ENCODE measurements at regions not wholly inside any gene's neighbourhood (a gene's known extent, or its start where the extent isn't known, plus 50 kb on each side); places are given as distances from the start of the nearest gene placed in this dataset.

DNA sequence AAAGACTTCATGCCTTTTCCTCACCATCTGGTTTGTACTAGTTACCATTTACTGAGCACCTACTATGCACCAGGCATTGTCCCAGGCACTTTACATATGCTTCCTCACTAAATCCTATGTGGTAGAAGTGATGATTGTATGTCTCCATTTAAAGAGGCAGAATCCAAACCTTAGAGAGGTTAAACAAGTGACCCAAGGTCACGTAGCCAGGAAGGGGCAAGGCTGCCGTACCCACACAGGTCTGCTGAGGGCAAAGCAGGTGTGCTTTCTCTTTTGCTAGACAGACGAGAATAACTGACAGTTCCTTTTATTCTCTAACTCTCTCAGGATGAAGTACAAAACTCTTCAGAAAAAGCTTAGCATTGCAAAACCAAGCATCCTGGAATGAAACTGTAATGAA is 235.2 kb upstream of the SRRM4 start:
- no peaks in the 10 kb centered on the region for H3K4me1 ChIP-seq (replicated peaks in 1 of 2)
- TF ChIP-seq, protein P1, sequence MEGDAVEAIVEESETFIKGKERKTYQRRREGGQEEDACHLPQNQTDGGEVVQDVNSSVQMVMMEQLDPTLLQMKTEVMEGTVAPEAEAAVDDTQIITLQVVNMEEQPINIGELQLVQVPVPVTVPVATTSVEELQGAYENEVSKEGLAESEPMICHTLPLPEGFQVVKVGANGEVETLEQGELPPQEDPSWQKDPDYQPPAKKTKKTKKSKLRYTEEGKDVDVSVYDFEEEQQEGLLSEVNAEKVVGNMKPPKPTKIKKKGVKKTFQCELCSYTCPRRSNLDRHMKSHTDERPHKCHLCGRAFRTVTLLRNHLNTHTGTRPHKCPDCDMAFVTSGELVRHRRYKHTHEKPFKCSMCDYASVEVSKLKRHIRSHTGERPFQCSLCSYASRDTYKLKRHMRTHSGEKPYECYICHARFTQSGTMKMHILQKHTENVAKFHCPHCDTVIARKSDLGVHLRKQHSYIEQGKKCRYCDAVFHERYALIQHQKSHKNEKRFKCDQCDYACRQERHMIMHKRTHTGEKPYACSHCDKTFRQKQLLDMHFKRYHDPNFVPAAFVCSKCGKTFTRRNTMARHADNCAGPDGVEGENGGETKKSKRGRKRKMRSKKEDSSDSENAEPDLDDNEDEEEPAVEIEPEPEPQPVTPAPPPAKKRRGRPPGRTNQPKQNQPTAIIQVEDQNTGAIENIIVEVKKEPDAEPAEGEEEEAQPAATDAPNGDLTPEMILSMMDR (IDR thresholded peaks at IDR 0.05) = no peak
- no peak for TF ChIP-seq POLR2A (IDR thresholded peaks at IDR 0.05)
- 37 to 64% (median 54%) methylated on average over 3 of the region's 3 CpGs for WGBS, 4 donors
- no peaks in the 10 kb centered on the region for H3K9me3 ChIP-seq (replicated peaks in 1 of 3)
- no peak overlapping the region for H3K27ac ChIP-seq
- intact Hi-C loops (cut with DNase I) = no loop called here
- no peak for DNase-seq
- H3K4me3 ChIP-seq = no peak overlapping the region
- H3K36me3 ChIP-seq (replicated peaks in 1 of 2) = no peaks in the 10 kb centered on the region
- H3K27me3 ChIP-seq = no peaks in the 10 kb centered on the region

DNA sequence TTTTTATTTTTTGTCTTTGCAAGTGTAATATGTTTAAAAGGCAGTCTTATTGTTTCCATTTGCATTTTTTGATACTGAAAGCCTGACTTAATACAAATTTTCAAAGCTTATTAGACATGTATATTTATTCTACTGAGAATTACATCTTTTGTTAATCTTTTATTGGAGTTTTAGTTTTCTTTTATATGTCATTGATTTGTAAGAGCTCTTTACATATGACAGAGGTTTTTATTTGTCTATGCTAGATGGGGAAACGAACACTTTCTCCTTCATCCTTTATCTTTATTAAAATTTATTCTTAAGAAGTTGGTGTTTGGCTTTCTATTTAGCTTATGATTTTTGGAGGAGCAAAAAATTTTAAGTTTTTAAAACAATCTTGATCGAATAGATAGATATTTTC is 234.4 kb upstream of the SRRM4 start:
- intact Hi-C loops (cut with DNase I) = no loop called here
- H3K4me3 ChIP-seq = no peak overlapping the region
- no peaks in the 10 kb centered on the region for H3K4me1 ChIP-seq (replicated peaks in 1 of 2)
- no peaks in the 10 kb centered on the region for H3K9me3 ChIP-seq (replicated peaks in 1 of 3)
- no peak for DNase-seq
- TF ChIP-seq, protein P1 (IDR thresholded peaks at IDR 0.05) = no peak
- no peak for TF ChIP-seq POLR2A (IDR thresholded peaks at IDR 0.05)
- H3K27ac ChIP-seq = no peak overlapping the region
- H3K27me3 ChIP-seq = no peaks in the 10 kb centered on the region
- whole genome bisulfite sequencing, 4 donors = 54 to 61% (median 59%) methylated on average over 2 of the region's 2 CpGs
- H3K36me3 ChIP-seq (replicated peaks in 1 of 2) = no peaks in the 10 kb centered on the region

DNA sequence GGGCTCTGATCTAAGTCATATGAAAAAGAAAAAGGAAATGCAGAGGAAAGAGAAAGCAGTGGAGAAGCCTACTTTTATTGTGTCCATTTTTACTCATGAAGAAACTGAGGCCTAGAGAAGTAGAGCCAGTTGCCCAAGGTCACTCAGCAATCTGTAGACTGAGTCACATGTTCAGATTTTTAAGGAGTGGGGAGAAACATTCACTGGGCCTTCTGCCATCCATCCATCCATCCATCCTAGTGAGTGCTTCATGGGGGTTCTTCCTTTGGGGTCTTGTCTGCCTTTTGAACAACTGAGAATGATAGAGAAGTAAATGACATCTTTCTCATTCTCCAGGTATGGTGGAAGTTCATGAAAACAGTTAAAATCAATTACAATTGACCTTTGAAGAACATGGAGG is 233.6 kb upstream of the SRRM4 start:
- no peak for DNase-seq
- no peak for TF ChIP-seq POLR2A (IDR thresholded peaks at IDR 0.05)
- TF ChIP-seq, protein P1 (IDR thresholded peaks at IDR 0.05) = no peak
- no peaks in the 10 kb centered on the region for H3K9me3 ChIP-seq (replicated peaks in 1 of 3)
- no peaks in the 10 kb centered on the region for H3K4me1 ChIP-seq (replicated peaks in 1 of 2)
- H3K27ac ChIP-seq = no peak overlapping the region
- intact Hi-C loops (cut with DNase I) = no loop called here
- H3K36me3 ChIP-seq (replicated peaks in 1 of 2) = no peaks in the 10 kb centered on the region
- no peaks in the 10 kb centered on the region for H3K27me3 ChIP-seq
- H3K4me3 ChIP-seq = no peak overlapping the region

DNA sequence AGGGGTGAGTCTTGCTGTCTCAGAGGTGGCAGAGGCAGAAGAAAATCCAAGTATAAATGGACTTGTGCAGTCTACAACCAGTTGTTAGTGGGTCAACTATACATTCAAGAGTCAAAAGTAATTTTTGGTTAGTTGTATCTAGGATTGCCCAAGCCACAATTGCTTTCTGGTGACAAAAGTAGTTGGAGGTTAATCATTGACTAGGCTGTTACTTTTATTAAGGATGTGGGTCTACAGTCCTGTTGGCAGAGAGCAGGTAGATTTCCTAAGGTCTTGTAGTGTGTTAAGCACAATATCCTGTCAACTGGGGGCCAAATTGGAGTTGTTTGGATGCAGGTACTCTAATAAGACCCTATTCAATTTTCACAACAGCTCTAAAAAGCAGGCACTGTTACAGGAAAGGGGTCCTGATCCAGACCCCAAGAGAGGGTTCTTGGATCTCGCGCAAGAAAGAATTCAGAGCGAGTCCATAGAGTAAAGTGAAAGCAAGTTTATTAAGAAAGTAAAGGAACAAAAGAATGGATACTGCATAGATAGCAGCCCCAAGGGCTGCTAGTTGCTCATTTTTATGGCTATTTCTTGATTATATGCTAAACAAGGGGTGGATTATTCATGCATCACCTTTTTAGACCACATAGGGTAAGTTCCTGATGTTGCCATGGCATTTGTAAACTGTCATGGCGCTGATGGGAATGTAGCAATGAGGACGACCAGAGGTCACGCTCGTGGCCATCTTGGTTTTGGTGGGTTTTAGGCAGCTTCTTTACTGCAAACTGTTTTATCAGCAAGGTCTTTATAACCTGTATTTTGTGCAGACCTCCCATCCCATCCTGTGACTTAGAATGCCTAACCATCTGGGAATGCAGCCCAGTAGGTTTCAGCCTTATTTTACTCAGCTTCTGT is 232.6 kb upstream of the SRRM4 start:
- intact Hi-C loops (cut with DNase I) = no loop called here

More for the DNA sequence above, 232.6 kb upstream of the SRRM4 start:
- no peak overlapping the region for H3K27ac ChIP-seq
- TF ChIP-seq, protein P1 (IDR thresholded peaks at IDR 0.05) = no peak
- TF ChIP-seq POLR2A (IDR thresholded peaks at IDR 0.05) = no peak
- no peaks in the 10 kb centered on the region for H3K36me3 ChIP-seq (replicated peaks in 1 of 2)
- no peak overlapping the region for H3K4me3 ChIP-seq
- no peaks in the 10 kb centered on the region for H3K4me1 ChIP-seq (replicated peaks in 1 of 2)
- no peak for DNase-seq
- 77 to 87% (median 84%) methylated on average over 7 of the region's 7 CpGs for WGBS, 4 donors
- H3K27me3 ChIP-seq = no peaks in the 10 kb centered on the region
- H3K9me3 ChIP-seq (replicated peaks in 1 of 3) = no peaks in the 10 kb centered on the region
